Lung microvascular endothelial cell (primary cell): ENCODE measurements at regions not wholly inside any gene's neighbourhood (a gene's known extent, or its start where the extent isn't known, plus 50 kb on each side); places are given as distances from the start of the nearest gene placed in this dataset.

Experiments used
- DNase-seq, 2 donors: peaks; one replicate each; pipeline versions ENCODE4 v3.0.0 to v3.0.0-alpha.2; 2010; ENCODE audit warnings: low read depth in 2 of 2

- no peak for DNase-seq
These were observed 242.1 kb downstream of the HACE1 start for GRCh38 chr6:104617591-104617990.

- DNase-seq, result no peak
These were observed 245.3 kb downstream of the HACE1 start for GRCh38 chr6:104614394-104614793.

- DNase-seq, result no peak
These were observed 246.2 kb downstream of the HACE1 start for GRCh38 chr6:104613416-104614001.

GRCh38 chr6:104612541-104612940, 247.2 kb downstream of the HACE1 start:
- no peak for DNase-seq

- DNase-seq, result no peak
These were observed 251.6 kb downstream of the HACE1 start for GRCh38 chr6:104608101-104608500.

GRCh38 chr6:104607501-104607900, 252.2 kb downstream of the HACE1 start:
- DNase-seq, result no peak

- DNase-seq, result no peak
These were observed 253.4 kb downstream of the HACE1 start for GRCh38 chr6:104606361-104606760.

- no peak for DNase-seq
These were observed 255.0 kb downstream of the HACE1 start for GRCh38 chr6:104604685-104605084.

GRCh38 chr6:104603108-104603745, 256.5 kb downstream of the HACE1 start:
- no peak for DNase-seq

- DNase-seq, result no peak
These were observed 258.0 kb downstream of the HACE1 start for GRCh38 chr6:104601721-104602120.

GRCh38 chr6:104601131-104601651, 258.5 kb downstream of the HACE1 start:
- DNase-seq, result no peak

- no peak for DNase-seq
These were observed 259.1 kb downstream of the HACE1 start for GRCh38 chr6:104600639-104600931.

- DNase-seq, result peak in 1 of 2 donors; percentile 71
These were observed 259.7 kb downstream of the HACE1 start for GRCh38 chr6:104599821-104600638.

- peak; percentile 7 to 92 for DNase-seq
These were observed 262.1 kb downstream of the HACE1 start for GRCh38 chr6:104597541-104598050.

- no peak for DNase-seq
These were observed 263.6 kb downstream of the HACE1 start for GRCh38 chr6:104596091-104596490.

GRCh38 chr6:104595311-104595820, 264.4 kb downstream of the HACE1 start:
- no peak for DNase-seq

GRCh38 chr6:104591573-104592334, 268.0 kb downstream of the HACE1 start:
- peak in 1 of 2 donors; percentile 93 for DNase-seq

GRCh38 chr6:104589940-104590339, 269.8 kb downstream of the HACE1 start:
- DNase-seq, result no peak

GRCh38 chr6:104585646-104586045, 274.1 kb downstream of the HACE1 start:
- DNase-seq, result peak in 1 of 2 donors; percentile 87

- no peak for DNase-seq
These were observed 279.3 kb downstream of the HACE1 start for GRCh38 chr6:104580452-104580851.

- no peak for DNase-seq
These were observed 280.3 kb downstream of the HACE1 start for GRCh38 chr6:104579310-104579863.
